Activated naive CD4-positive, alpha-beta T cell treated with anti-CD3 and anti-CD28 coated beads for 36 hours (primary cell): ENCODE measurements at regions not wholly inside any gene's neighbourhood (a gene's known extent, or its start where the extent isn't known, plus 50 kb on each side); places are given as distances from the start of the nearest gene placed in this dataset.

Source experiments
- CTCF ChIA-PET: fragments of 350-600 bp; sonication (Branson Sonifier 250); formaldehyde crosslinking; loops from one replicate; lab custom pipeline; 2021; ENCODE audit warnings: antibody characterized with exemption; lab: Charles Lee
- DNase-seq: peaks from one replicate; pipeline ENCODE4 v3.0.0-alpha.2; 2020
- H3K27ac Mint-ChIP-seq: one replicate; pipeline ENCODE4 v1.8.0; 2021; ENCODE audit warnings: mild to moderate bottlenecking, mixed read lengths
- H3K27me3 Mint-ChIP-seq: one replicate; pipeline ENCODE4 v1.8.0; 2021; ENCODE audit warnings: low read depth, mixed read lengths
- H3K36me3 Mint-ChIP-seq: one replicate; pipeline ENCODE4 v1.8.0; 2021; ENCODE audit warnings: low read depth, mixed read lengths
- H3K4me1 Mint-ChIP-seq: one replicate; pipeline ENCODE4 v1.8.0; 2021; ENCODE audit warnings: low read depth, mixed read lengths
- H3K4me3 Mint-ChIP-seq: one replicate; pipeline ENCODE4 v1.8.0; 2021; ENCODE audit warnings: mild to moderate bottlenecking, moderate library complexity, mixed read lengths
- H3K9me3 Mint-ChIP-seq: one replicate; pipeline ENCODE4 v1.8.0; 2021; ENCODE audit warnings: mixed read lengths
- intact Hi-C: fragments of 100-400 bp; cut with micrococcal nuclease; formaldehyde crosslinking; loops from one replicate; pipeline ENCODE4 v1.15.1; 2023

DNA sequence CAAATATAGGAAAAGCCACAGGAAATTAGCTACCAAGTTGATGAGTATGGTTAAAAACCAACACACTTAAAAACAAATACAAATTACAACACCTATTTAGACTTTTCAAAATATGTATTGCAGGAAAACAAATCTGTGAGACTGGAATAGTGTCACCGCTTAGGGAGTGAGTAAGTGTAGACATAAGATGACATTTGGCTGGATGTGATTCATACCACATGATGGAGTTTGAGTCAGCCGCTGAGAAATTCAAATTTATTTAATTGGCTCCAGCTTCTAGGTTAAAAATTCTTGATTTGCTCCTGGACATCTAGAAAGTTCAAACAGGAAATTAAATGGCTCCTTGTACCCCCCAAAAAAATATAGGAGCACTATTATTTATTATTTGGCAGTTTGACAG, 531.7 kb downstream of the SLITRK1 start:
- Mint-ChIP-seq H3K27ac (no peak overlapping the region), H3K4me1 (no peaks in the 10 kb centered on the region), H3K36me3 (no peaks in the 10 kb centered on the region), H3K4me3 (no peak overlapping the region), H3K9me3 (peaks cover 6% of the 10 kb centered on the region), H3K27me3 (no peaks in the 10 kb centered on the region)
- DNase-seq, result no peak
- CTCF ChIA-PET, result no interaction called here
- intact Hi-C loops, result no loop called here

DNA sequence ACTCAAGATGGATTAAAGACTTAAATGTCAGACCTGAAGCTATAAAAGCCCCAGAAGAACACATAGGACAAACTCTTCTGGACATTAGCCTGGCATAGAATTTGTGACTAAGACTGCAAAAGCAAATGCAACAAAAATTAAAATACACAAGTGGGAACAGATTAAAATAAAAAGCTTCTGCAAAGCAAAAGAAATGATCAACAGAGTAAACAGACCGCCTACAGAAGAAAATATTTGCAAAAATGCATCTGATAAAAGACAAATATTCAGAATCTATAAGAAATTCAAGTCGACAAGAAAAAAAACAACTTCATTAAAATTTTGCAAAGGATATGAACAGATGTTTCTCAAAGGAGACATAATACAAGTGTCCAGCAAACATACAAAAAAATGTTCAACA, 537.8 kb downstream of the SLITRK1 start:
- intact Hi-C loops, result no loop called here
- Mint-ChIP-seq H3K4me1 (no peaks in the 10 kb centered on the region), H3K4me3 (no peak overlapping the region), H3K27me3 (no peaks in the 10 kb centered on the region), H3K36me3 (no peaks in the 10 kb centered on the region), H3K27ac (no peak overlapping the region), H3K9me3 (peaks cover 1% of the 10 kb centered on the region)
- CTCF ChIA-PET, result no interaction called here
- DNase-seq, result no peak

DNA sequence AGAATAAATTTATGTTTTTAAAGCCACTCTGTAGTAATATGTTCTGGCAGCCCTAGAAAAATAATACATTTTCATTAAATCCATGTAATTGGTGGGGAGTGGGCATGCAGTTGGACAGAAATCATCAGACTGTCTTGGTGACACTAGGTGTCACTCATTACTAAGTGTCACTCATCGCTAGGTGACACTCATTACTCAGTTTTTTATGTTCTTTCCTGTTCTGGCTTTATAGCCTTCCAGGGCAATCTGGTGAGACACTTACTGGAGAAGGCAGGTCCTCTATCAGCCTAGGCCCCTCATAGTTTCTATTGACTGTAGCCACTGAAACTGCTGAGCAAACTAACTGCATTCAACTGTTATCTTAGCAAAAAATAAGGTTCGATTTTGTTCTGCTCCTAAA, 542.1 kb downstream of the SLITRK1 start:
- Mint-ChIP-seq H3K27me3 (no peaks in the 10 kb centered on the region), H3K4me3 (no peak overlapping the region), H3K27ac (no peak overlapping the region), H3K36me3 (no peaks in the 10 kb centered on the region), H3K9me3 (peaks cover 2% of the 10 kb centered on the region), H3K4me1 (no peaks in the 10 kb centered on the region)
- intact Hi-C loops, result no loop called here
- CTCF ChIA-PET, result no interaction called here
- DNase-seq, result no peak

DNA sequence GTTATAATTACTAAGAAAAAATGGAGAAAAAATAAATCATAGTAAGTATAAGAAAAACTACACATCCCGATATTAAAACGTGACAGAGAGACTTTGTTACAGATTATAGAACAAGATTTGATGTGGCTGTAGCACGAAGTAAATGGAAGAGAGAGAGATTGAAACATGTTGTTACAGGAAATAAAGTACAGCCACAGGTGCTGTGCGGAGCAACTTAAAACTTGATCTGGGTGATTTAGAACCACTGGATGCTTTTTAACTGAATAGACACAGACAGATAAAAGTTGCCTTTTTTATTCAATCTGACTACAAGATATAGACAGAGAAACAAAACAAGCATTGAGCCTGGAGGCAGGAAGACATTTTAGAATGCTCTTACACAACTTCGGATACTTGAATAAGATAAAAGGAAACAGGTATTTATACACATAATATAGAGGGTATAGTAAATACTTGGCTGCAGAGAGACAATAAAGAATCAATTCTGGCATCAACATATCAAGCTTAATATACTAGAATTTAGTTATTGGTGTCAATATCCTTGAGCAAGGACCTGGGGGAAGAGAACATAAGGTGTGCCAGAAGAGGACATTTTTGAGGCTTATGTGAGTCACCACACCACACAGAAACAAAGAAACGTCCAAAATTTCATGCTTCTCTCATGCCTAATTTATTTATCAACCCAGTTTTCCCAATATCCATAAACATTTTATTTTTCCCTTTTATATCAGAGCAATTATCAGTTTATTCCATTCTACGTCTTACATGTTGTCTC, 548.5 kb downstream of the SLITRK1 start:
- Mint-ChIP-seq H3K4me1 (no peaks in the 10 kb centered on the region), H3K27ac (no peak overlapping the region), H3K27me3 (no peaks in the 10 kb centered on the region), H3K36me3 (no peaks in the 10 kb centered on the region), H3K4me3 (no peak overlapping the region), H3K9me3 (peaks cover 6% of the 10 kb centered on the region)
- CTCF ChIA-PET, result no interaction called here
- no peak for DNase-seq
- intact Hi-C loops, result no loop called here

DNA sequence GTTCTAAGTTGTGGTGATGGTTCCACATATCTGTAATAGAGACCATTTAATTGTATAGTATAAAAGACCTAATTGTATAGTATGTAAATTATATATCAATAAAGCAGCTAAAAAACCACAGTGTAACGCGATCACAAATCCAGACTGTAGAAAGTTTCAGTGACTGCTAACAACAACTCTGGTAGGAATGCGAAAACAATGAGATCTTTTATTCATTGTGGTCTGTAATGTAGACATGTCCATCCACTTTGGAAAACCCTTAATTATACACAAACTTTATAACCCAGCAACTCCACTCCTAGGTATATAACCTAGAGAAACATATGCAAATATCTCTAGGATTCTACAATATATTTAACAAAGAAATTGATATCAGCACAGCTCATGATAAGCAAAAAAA, 549.5 kb downstream of the SLITRK1 start:
- Mint-ChIP-seq H3K27me3 (no peaks in the 10 kb centered on the region), H3K4me3 (no peak overlapping the region), H3K27ac (no peak overlapping the region), H3K4me1 (no peaks in the 10 kb centered on the region), H3K36me3 (no peaks in the 10 kb centered on the region), H3K9me3 (peaks cover 6% of the 10 kb centered on the region)
- DNase-seq, result no peak
- CTCF ChIA-PET, result no interaction called here
- intact Hi-C loops, result no loop called here

DNA sequence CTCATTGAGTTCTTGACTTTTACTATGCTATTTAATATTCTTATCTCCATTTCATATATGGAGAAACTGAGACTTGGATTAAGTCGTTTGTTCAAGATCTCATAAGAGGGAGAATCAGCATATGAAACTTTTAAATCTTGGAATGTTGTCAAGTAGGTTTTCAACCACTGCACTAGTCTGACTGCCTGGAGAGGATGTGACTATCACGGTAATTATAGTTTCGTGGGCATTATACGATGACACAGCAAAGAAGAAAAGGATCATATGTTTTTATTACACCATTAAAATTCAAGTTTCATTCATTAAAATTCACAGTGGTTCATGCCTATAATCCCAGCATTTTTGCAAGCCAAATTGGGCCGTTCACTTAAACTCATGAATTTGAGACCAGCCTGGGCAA, 555.2 kb downstream of the SLITRK1 start:
- Mint-ChIP-seq H3K27me3 (no peaks in the 10 kb centered on the region), H3K9me3 (peaks cover 6% of the 10 kb centered on the region), H3K27ac (no peak overlapping the region), H3K36me3 (no peaks in the 10 kb centered on the region), H3K4me1 (no peaks in the 10 kb centered on the region), H3K4me3 (no peak overlapping the region)
- CTCF ChIA-PET, result no interaction called here
- no peak for DNase-seq
- intact Hi-C loops, result no loop called here

DNA sequence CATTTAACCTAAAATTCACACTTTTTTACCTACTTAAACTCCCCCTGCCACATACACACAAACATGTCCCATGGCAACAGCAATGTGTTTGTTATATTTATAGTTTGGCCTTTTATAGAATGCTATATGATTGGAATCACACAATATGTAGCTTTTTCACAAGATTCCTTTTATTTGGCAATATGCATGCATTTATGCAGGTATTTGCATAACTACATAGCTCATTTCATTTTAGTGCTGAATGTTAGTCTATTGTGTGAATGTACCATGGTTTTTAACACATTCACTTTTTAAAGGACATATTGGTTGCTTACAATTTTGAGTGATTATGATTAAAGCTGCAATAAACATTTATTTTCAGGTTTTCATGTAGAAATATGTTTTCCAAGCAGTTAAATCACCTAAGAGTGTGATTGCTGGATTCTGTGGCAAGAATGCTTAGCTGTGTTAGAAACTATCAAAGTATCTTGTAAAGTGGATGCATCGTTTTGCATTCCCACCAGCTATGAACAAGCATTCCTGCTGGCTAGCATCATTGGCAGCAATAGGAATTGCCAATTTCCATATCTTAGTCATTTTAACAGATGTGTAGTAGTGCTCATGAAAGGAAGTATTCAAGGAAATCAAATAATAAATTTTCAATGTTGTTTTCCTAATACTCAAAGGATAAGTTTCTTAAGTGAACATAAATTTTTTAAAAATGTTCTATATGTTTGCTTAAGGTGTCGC, 557.0 kb downstream of the SLITRK1 start:
- CTCF ChIA-PET, result no interaction called here
- H3K4me1 Mint-ChIP-seq, result no peaks in the 10 kb centered on the region
- DNase-seq, result no peak
- no peak overlapping the region for H3K27ac Mint-ChIP-seq
- H3K4me3 Mint-ChIP-seq, result no peak overlapping the region
- intact Hi-C loops, result no loop called here
- H3K9me3 Mint-ChIP-seq, result peaks cover 6% of the 10 kb centered on the region
- H3K27me3 Mint-ChIP-seq, result no peaks in the 10 kb centered on the region
- no peaks in the 10 kb centered on the region for H3K36me3 Mint-ChIP-seq

DNA sequence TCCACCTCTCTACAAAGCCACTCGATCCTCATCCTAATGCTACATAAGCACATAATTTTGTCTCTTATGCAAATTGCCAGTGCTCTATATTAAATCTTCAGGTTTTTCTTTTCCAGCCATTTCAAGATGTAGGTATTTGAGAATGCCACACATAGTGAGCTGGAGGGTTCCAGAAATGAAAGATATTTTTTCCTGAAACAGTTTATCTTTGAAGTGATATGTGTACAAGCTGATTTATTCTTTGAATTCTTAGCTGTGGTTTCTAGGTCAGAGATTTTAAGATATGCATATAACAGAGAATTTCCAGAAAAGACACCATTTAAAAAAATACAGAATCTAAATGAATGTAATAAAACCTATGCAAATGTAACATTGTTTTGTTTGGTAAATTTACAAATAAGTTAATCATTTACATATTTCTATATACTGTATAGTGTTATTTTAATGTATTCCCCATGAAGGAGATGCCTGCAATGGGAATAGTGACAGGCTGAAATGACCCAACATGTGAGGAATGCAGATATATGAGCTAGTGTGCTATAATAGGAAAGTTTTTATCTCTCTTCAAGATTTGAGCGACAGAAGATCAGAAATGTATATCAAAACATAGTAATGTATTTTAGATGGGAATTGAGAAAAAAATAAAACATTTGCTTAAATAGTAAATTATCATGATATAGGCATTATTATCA, 570.2 kb downstream of the SLITRK1 start:
- H3K36me3 Mint-ChIP-seq, result no peaks in the 10 kb centered on the region
- H3K4me3 Mint-ChIP-seq, result no peak overlapping the region
- H3K9me3 Mint-ChIP-seq, result no peaks in the 10 kb centered on the region
- intact Hi-C loops, result no loop called here
- no peak for DNase-seq
- no peak overlapping the region for H3K27ac Mint-ChIP-seq
- H3K27me3 Mint-ChIP-seq, result no peaks in the 10 kb centered on the region
- CTCF ChIA-PET, result no interaction called here
- H3K4me1 Mint-ChIP-seq, result no peaks in the 10 kb centered on the region

DNA sequence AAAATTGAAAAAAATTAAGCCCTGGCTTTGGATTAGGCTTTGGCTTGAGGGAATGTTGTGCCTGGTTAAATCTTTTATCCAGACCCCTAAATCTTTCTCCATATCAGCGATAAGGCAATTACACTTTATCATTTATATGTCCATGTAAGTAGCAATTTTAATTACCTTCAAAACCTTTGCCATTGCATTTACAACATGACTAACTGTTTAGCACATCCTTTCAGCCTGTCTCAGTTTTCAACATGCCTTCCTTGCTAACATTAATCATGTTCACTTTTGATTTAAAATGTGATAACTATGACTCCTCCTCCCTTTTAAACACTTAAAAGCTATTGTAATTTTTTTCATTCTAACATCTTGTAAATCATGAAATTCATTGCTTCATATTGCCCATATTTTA, 583.7 kb downstream of the SLITRK1 start:
- Mint-ChIP-seq H3K4me1 (no peaks in the 10 kb centered on the region), H3K9me3 (peaks cover 14% of the 10 kb centered on the region), H3K4me3 (no peak overlapping the region), H3K27me3 (no peaks in the 10 kb centered on the region), H3K36me3 (no peaks in the 10 kb centered on the region), H3K27ac (no peak overlapping the region)
- CTCF ChIA-PET, result no interaction called here
- no peak for DNase-seq
- intact Hi-C loops, result no loop called here

DNA sequence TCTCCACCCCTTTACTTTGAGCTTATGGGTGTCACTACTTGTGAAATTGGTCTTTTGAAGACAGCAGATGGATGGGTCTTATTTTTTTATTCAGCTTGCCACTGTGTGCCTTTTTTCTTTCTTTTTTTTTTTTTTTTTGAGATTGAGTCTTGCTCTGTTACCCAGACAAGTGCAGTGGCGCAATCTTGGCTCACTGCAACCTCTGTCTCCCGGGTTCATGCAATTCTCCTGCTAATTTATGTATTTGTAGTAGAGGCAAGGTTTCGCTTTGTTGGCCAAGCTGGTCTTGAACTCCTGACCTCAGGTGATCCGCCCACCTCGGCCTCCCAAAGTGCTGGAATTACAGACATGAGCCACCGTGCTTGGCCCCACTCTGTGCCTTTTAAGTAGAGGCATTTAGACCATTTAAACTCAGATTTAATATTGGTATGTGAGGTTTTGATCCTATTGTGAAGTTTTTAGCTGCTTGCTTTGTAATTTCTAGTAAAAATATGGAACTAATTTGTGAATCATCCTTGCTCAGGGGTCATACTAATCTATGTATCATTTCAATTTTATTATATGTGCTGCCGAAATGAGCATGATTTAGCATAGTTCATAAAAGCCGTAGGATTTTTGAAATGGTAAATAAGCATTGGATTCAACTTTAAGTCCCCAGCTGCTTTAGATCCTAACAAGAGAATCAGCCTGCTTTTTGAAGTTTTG, 584.5 kb downstream of the SLITRK1 start:
- H3K9me3 Mint-ChIP-seq, result peaks cover 21% of the 10 kb centered on the region
- H3K27ac Mint-ChIP-seq, result no peak overlapping the region
- H3K4me1 Mint-ChIP-seq, result no peaks in the 10 kb centered on the region
- CTCF ChIA-PET, result no interaction called here
- no peak for DNase-seq
- H3K36me3 Mint-ChIP-seq, result no peaks in the 10 kb centered on the region
- intact Hi-C loops, result no loop called here
- no peak overlapping the region for H3K4me3 Mint-ChIP-seq
- H3K27me3 Mint-ChIP-seq, result no peaks in the 10 kb centered on the region

DNA sequence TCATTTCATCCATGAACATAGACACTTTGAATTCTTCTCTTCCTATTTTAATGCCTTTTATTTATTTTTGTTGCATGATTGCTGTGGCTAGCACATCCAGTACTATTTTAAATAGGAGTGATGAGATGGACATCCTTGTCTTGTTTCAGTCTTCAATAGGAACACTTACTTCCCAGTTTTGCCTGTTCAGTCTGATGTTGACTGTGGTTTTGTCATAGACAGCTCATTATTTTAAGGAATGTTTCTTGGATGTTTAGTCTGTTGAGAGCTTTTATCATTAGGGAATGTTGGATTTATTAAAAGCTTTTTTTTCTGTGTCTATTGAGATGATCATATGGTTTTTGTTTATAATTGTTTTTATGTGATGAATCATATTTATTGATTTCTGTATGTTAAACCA, 586.6 kb downstream of the SLITRK1 start:
- CTCF ChIA-PET, result no interaction called here
- Mint-ChIP-seq H3K27ac (no peak overlapping the region), H3K36me3 (no peaks in the 10 kb centered on the region), H3K4me1 (no peaks in the 10 kb centered on the region), H3K27me3 (no peaks in the 10 kb centered on the region), H3K9me3 (peaks cover 21% of the 10 kb centered on the region), H3K4me3 (no peak overlapping the region)
- no peak for DNase-seq
- intact Hi-C loops, result no loop called here

DNA sequence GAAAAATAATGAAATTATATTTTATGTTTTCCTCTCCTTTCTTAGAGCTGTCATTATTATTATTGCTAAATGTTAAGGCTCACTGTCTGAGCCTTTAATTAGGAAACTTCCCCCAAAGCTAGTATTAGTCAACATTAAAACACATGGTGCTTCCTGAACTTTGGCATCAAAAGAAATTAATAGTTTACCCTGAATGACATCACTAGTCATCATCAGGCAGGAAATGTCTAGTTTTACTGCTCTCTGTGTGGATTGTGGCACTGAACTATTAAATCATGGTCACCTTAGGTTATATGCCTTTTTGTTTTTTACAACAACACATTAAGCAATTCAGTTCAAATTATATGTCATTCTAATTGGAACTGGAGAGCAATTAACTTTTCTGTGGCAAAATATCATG, 595.5 kb downstream of the SLITRK1 start:
- H3K36me3 Mint-ChIP-seq, result no peaks in the 10 kb centered on the region
- H3K4me3 Mint-ChIP-seq, result no peak overlapping the region
- H3K27me3 Mint-ChIP-seq, result no peaks in the 10 kb centered on the region
- CTCF ChIA-PET, result no interaction called here
- DNase-seq, result no peak
- H3K4me1 Mint-ChIP-seq, result no peaks in the 10 kb centered on the region
- no peak overlapping the region for H3K27ac Mint-ChIP-seq
- no peaks in the 10 kb centered on the region for H3K9me3 Mint-ChIP-seq
- intact Hi-C loops, result no loop called here
